GM12864 (cell line): ENCODE measurements at regions not wholly inside any gene's neighbourhood (a gene's known extent, or its start where the extent isn't known, plus 50 kb on each side); places are given as distances from the start of the nearest gene placed in this dataset.

Experiments used
- DNase-seq: peaks from one replicate; pipeline ENCODE4 v3.0.0-alpha.2; 2011; ENCODE audit warnings: low read depth
- H3K4me3 ChIP-seq: 2 replicates; pipeline ENCODE4 v1.5.1; 2011; ENCODE audit warnings: mild to moderate bottlenecking, low read depth, low read length, control low read depth
- TF ChIP-seq, protein P1 (sequence below): IDR thresholded peaks from 2 replicates; pipeline ENCODE4 v1.5.1; 2011; ENCODE audit warnings: low read depth, mild to moderate bottlenecking, moderate library complexity, low read length, control low read depth, inconsistent platforms; ENCODE audit errors: missing control alignments

DNA sequence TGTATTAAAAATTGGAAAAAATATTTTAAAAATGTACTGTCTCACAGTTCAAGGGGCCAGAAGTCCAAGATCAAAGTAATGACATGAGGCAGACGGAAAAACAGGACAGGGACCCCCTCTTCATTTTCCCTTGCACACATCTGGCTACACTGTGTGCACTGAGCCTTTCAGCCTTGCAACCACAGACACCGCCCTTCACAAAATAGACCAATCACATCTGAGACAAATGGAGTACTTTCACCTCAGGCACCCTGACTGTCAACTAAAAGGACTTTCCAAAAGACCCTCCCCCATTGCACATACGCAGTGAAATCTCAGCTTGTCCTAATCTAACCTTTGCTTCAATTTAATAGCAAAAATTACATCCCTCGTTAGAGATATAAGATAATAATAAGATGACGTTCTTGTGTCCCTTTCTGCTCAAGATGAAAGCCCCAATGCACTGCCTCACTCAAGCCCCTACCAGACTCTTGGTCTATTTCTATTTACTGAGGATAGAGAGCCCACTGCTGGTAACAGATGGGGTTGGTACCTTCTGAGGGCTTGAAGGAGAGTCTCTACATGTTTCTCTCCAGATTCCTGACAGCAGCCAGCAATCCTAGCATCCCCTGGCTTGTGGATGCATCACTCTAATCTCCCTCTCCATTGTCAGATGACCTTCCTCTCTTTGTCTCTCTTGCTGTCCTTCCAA lies 514.8 kb upstream of the ADAMTS16 start:
- TF ChIP-seq, protein P1, sequence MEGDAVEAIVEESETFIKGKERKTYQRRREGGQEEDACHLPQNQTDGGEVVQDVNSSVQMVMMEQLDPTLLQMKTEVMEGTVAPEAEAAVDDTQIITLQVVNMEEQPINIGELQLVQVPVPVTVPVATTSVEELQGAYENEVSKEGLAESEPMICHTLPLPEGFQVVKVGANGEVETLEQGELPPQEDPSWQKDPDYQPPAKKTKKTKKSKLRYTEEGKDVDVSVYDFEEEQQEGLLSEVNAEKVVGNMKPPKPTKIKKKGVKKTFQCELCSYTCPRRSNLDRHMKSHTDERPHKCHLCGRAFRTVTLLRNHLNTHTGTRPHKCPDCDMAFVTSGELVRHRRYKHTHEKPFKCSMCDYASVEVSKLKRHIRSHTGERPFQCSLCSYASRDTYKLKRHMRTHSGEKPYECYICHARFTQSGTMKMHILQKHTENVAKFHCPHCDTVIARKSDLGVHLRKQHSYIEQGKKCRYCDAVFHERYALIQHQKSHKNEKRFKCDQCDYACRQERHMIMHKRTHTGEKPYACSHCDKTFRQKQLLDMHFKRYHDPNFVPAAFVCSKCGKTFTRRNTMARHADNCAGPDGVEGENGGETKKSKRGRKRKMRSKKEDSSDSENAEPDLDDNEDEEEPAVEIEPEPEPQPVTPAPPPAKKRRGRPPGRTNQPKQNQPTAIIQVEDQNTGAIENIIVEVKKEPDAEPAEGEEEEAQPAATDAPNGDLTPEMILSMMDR = no peak
- DNase-seq = no peak
- no peak overlapping the region for H3K4me3 ChIP-seq

- no peak for DNase-seq
- H3K4me3 ChIP-seq = no peak overlapping the region
- TF ChIP-seq, protein P1 = no peak
These were observed 513.0 kb upstream of the ADAMTS16 start for GRCh38 chr5:4627131-4627530.

- H3K4me3 ChIP-seq = no peak overlapping the region
- TF ChIP-seq, protein P1 = no peak
- no peak for DNase-seq
These were observed 512.2 kb upstream of the ADAMTS16 start for GRCh38 chr5:4627929-4628328.

- no peak for DNase-seq
- TF ChIP-seq, protein P1 = no peak
- H3K4me3 ChIP-seq = no peak overlapping the region
These were observed 511.3 kb upstream of the ADAMTS16 start for GRCh38 chr5:4628645-4629385.

DNA sequence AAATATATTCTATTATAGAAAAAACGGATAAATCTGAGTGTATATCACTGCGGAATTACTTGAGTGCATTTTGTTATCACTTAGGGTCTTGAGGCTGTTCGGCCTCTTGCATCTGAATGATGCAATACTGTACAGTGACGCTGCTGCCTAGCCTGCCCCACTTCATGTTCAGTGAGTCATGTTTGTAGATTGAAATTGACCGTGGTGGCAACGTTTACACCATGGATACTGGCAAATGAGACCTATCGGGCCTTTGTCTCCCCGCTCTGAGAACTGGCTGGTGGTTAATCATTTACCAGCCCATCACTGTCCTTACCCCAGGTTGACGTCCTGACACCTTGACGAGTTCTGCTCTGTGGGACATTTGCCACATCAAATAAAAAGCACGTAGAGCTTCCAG lies 510.1 kb upstream of the ADAMTS16 start:
- no peak for DNase-seq
- no peak overlapping the region for H3K4me3 ChIP-seq
- TF ChIP-seq, protein P1 = no peak

DNA sequence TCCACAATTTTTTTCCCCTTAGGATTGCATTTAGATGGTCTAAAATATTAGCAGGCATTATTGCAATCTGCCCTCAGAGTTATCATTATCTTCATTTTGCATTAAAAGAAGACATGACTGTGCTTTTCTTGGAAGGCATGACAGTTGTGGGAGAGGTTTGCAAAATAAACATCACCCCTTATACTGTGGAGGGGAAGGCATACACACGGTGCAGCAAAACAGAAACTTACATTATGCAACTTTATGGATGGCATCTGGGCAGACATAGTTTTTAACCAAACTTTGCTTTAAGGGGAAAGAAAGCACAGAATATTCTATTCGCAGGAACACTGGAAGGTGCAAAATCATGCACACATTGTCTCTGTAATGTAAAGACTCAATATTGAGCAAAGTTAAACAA lies 505.8 kb upstream of the ADAMTS16 start:
- TF ChIP-seq, protein P1 = no peak
- H3K4me3 ChIP-seq = no peak overlapping the region
- DNase-seq = no peak

- no peak overlapping the region for H3K4me3 ChIP-seq
These were observed 503.8 kb upstream of the ADAMTS16 start for GRCh38 chr5:4636378-4636777.

More at GRCh38 chr5:4636378-4636777, 503.8 kb upstream of the ADAMTS16 start:
- TF ChIP-seq, protein P1 = no peak
- no peak for DNase-seq
